DOHH2 (cell line): ENCODE measurements at regions not wholly inside any gene's neighbourhood (a gene's known extent, or its start where the extent isn't known, plus 50 kb on each side); places are given as distances from the start of the nearest gene placed in this dataset.
"Not testable (repeated sequence)": the region's sequence is repeated elsewhere in the genome, so short reads cannot be mapped to it uniquely, and the experiment has no call there.

Source experiments
- H3F3A ChIP-seq: fragments of 200-600 bp; sonication (generic), shearing (Covaris generic); 2 replicates; pipeline ENCODE4 v1.6.0; 2016; ENCODE audit warnings: antibody characterized with exemption, mild to moderate bottlenecking; ENCODE audit not compliant: control insufficient read depth, insufficient read depth
- H3K27ac ChIP-seq: fragments of 200-600 bp; sonication (generic); 2 replicates; pipeline ENCODE4 v1.5.1; 2014; ENCODE audit warnings: low read depth, mild to moderate bottlenecking, low read length, moderate library complexity
- H3K27me3 ChIP-seq: fragments of 200-600 bp; sonication (generic); 2 replicates; pipeline ENCODE4 v1.6.1; 2014; ENCODE audit warnings: mild to moderate bottlenecking, low read length, mixed read lengths; ENCODE audit not compliant: control insufficient read depth
- H3K36me3 ChIP-seq: fragments of 200-600 bp; sonication (generic); 2 replicates; pipeline ENCODE4 v1.6.1; 2014; ENCODE audit warnings: mild to moderate bottlenecking, low read length, moderate library complexity, mixed read lengths; ENCODE audit not compliant: control insufficient read depth
- H3K4me1 ChIP-seq: fragments of 200-600 bp; sonication (generic); 2 replicates; pipeline ENCODE4 v1.6.1; 2014; ENCODE audit warnings: mild to moderate bottlenecking, low read length, mixed read lengths; ENCODE audit not compliant: control insufficient read depth
- H3K4me2 ChIP-seq: fragments of 200-600 bp; sonication (generic); 2 replicates; pipeline ENCODE4 v1.6.0; 2014; ENCODE audit warnings: mild to moderate bottlenecking, low read length, moderate library complexity
- H3K4me3 ChIP-seq: fragments of 200-600 bp; sonication (generic); 2 replicates; pipeline ENCODE4 v1.5.1; 2014; ENCODE audit warnings: mild to moderate bottlenecking, low read length, mixed read lengths
- H3K79me2 ChIP-seq: fragments of 200-600 bp; sonication (generic); 2 replicates; pipeline ENCODE4 v1.6.1; 2014; ENCODE audit warnings: mild to moderate bottlenecking, low read length, mixed read lengths; ENCODE audit not compliant: control insufficient read depth
- H3K9me2 ChIP-seq: fragments of 200-600 bp; sonication (generic); replicated peaks from 2 replicates; pipeline ENCODE4 v1.6.1; 2014; ENCODE audit warnings: mild to moderate bottlenecking, low read length, mixed read lengths; ENCODE audit not compliant: control insufficient read depth
- H3K9me3 ChIP-seq: fragments of 200-600 bp; sonication (generic); 2 replicates; pipeline ENCODE4 v1.6.1; 2014; ENCODE audit warnings: antibody characterized with exemption, low read length, mixed read lengths; ENCODE audit not compliant: control insufficient read depth, insufficient read depth
- H4K20me1 ChIP-seq: fragments of 200-600 bp; sonication (generic); 2 replicates; pipeline ENCODE4 v1.6.0; 2014; ENCODE audit warnings: low read depth, mild to moderate bottlenecking, antibody characterized with exemption, low read length, moderate library complexity; ENCODE audit not compliant: control insufficient read depth, insufficient read depth
- EZH2phosphoT487 ChIP-seq: fragments of 200-600 bp; sonication (generic); IDR thresholded peaks from 2 replicates; pipeline ENCODE4 v1.6.1; 2017; ENCODE audit warnings: borderline replicate concordance, mild to moderate bottlenecking, antibody characterized with exemption, low read length, moderate library complexity, mixed read lengths
- TF ChIP-seq, protein P1 (sequence below): fragments of 200-600 bp; sonication (generic); IDR thresholded peaks from one replicate; pipeline ENCODE4 v1.5.1; 2014; ENCODE audit warnings: antibody characterized with exemption, mild to moderate bottlenecking, low read depth, low read length; ENCODE audit not compliant: poor library complexity, severe bottlenecking

- Histone ChIP-seq H3K79me2 (no peaks in the 10 kb centered on the region), H3K4me3 (no peak overlapping the region), H3K27ac (no peak overlapping the region), H3K36me3 (no peaks in the 10 kb centered on the region), H3K9me2 (no peaks in the 10 kb centered on the region), H3K4me2 (no peak overlapping the region), H3K27me3 (no peaks in the 10 kb centered on the region), H3K4me1 (no peaks in the 10 kb centered on the region), H3K9me3 (no peaks in the 10 kb centered on the region), H3F3A (no peaks in the 10 kb centered on the region), H4K20me1 (no peaks in the 10 kb centered on the region)
- no peak for TF ChIP-seq EZH2phosphoT487
- TF ChIP-seq, protein P1, sequence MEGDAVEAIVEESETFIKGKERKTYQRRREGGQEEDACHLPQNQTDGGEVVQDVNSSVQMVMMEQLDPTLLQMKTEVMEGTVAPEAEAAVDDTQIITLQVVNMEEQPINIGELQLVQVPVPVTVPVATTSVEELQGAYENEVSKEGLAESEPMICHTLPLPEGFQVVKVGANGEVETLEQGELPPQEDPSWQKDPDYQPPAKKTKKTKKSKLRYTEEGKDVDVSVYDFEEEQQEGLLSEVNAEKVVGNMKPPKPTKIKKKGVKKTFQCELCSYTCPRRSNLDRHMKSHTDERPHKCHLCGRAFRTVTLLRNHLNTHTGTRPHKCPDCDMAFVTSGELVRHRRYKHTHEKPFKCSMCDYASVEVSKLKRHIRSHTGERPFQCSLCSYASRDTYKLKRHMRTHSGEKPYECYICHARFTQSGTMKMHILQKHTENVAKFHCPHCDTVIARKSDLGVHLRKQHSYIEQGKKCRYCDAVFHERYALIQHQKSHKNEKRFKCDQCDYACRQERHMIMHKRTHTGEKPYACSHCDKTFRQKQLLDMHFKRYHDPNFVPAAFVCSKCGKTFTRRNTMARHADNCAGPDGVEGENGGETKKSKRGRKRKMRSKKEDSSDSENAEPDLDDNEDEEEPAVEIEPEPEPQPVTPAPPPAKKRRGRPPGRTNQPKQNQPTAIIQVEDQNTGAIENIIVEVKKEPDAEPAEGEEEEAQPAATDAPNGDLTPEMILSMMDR = no peak
Observed at GRCh38 chr3:81197386-81197785, 564.1 kb downstream of the GBE1 start.

DNA sequence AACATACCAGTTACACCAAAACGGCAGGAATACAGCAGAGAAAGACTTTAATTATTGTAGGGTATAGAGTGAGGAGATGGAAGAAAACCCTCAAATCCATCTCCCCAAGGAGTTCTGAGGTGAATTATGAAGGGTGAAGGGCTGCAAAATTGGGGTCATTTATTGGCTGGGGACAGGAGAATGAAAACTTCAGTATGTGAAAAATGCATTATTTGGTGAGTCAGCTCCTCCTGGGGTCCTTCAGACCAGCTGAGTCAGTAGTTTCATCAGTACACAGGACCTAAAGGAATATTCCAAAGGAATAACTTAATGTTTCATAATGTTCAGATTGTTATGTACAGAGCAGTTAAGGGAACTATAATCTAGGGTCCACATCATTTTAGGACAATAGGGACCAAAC lies 566.0 kb downstream of the GBE1 start:
- no peak overlapping the region for H3K4me2 ChIP-seq
- H3F3A ChIP-seq = no peaks in the 10 kb centered on the region
- H3K36me3 ChIP-seq = no peaks in the 10 kb centered on the region
- H3K9me3 ChIP-seq = no peaks in the 10 kb centered on the region
- no peaks in the 10 kb centered on the region for H3K27me3 ChIP-seq
- TF ChIP-seq, protein P1 = no peak
- no peak for TF ChIP-seq EZH2phosphoT487
- no peak overlapping the region for H3K27ac ChIP-seq
- H4K20me1 ChIP-seq = no peaks in the 10 kb centered on the region
- no peak overlapping the region for H3K4me3 ChIP-seq
- H3K79me2 ChIP-seq = no peaks in the 10 kb centered on the region
- no peaks in the 10 kb centered on the region for H3K9me2 ChIP-seq
- no peaks in the 10 kb centered on the region for H3K4me1 ChIP-seq

GRCh38 chr3:81186412-81186811 lies 575.0 kb downstream of the GBE1 start:
- H3K4me1 ChIP-seq = no peaks in the 10 kb centered on the region
- no peaks in the 10 kb centered on the region for H3F3A ChIP-seq
- TF ChIP-seq EZH2phosphoT487 = no peak
- TF ChIP-seq, protein P1 = no peak
- H3K27me3 ChIP-seq = no peaks in the 10 kb centered on the region
- H4K20me1 ChIP-seq = no peaks in the 10 kb centered on the region
- no peak overlapping the region for H3K4me2 ChIP-seq
- no peaks in the 10 kb centered on the region for H3K9me2 ChIP-seq
- H3K9me3 ChIP-seq = peaks cover 2% of the 10 kb centered on the region; the same call in 1 of the 2 replicates
- H3K36me3 ChIP-seq = no peaks in the 10 kb centered on the region
- H3K4me3 ChIP-seq = no peak overlapping the region
- H3K79me2 ChIP-seq = no peaks in the 10 kb centered on the region
- no peak overlapping the region for H3K27ac ChIP-seq

DNA sequence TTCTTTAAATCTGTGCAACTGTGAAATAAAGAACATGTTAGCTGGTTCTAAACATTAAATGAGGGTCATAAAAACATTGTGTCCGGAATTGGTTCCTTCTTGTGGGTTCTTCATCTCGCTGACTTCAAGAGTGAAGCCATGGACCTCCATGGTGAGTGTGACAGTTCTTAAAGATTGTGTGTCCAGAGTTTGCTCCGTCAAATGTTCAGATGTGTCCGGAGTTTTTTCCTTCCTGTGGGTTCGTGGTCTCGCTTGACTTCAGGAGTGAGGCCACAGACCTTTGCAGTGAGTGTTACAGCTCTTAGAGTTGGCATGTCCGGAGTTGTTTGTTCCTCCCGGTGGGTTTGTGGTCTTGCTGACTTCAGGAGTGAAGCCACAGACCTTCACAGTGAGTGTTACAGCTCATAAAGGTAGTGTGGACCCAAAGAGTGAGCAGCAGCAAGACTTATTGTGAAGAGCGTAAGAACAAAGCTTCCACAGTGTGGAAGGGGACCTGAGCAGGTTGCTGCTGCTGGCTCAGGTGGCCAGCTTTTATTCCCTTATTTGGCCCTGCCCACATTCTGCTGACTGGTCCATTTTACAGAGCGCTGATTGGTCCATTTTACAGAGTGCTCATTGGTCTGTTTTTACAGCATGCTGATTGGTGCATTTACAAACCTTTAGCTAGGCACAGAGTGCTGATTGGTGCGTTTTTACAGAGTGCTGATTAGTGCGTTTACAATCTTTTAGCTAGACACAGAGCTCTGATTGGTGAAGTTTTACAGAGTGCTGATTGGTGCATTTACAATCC lies 579.2 kb downstream of the GBE1 start:
- H3K9me3 ChIP-seq, H3K36me3 ChIP-seq, H3F3A ChIP-seq, H3K9me2 ChIP-seq, H3K79me2 ChIP-seq, H3K27ac ChIP-seq, H3K4me1 ChIP-seq, H4K20me1 ChIP-seq, H3K4me3 ChIP-seq, H3K4me2 ChIP-seq, H3K27me3 ChIP-seq: not testable (repeated sequence)
